ENCODE measurements at regions not wholly inside any gene's neighbourhood (a gene's known extent, or its start where the extent isn't known, plus 50 kb on each side); places are given as distances from the start of the nearest gene placed in this dataset.

DNA sequence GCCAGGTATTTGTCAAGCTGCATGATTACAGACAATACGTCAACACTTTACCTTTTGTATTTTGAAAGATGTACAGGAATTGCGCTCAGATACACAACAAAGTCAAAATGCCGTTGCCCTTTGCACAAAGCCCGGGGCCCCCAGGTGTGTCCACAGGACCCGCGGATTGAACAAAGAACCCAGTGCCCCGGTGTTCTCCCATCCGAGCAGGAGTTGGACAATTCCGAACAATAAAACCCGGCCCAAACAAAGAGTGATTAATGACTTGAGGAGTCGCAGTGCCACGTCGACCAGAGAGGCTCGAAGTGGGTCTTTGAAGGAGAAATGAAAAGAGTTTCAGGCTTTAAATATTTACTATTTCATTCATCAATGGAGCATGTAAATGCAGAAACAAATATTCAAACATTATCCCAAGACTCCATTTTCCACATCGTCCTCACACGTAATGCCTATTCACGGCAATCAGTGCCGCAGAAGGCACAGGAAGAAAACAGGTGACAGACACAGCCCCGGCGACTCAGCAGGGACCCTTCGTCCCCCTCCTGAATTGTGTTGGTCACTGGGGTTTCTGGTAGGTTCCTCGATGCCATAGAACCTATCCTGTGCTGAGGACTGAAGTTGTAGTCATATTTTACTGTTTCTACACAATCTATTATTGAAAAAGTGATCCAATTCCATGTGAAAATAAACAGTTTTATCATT, 70.9 kb upstream of the MGMT start:
- Histone ChIP-seq H3K4me1 (no peaks in the 10 kb centered on the region), H3K27me3 (no peaks in the 10 kb centered on the region), H3K4me3 (no peak overlapping the region), H3K9me3 (no peaks in the 10 kb centered on the region), H3K36me3 (no peaks in the 10 kb centered on the region), H3K27ac (no peak overlapping the region)
- intact Hi-C loops (cut with DNase I): no loop called here
- DNase-seq (ENCODE audit: extremely low spot score in 2 of 2): peak in 1 of 2 donors; percentile 47
- TF ChIP-seq, protein P1, sequence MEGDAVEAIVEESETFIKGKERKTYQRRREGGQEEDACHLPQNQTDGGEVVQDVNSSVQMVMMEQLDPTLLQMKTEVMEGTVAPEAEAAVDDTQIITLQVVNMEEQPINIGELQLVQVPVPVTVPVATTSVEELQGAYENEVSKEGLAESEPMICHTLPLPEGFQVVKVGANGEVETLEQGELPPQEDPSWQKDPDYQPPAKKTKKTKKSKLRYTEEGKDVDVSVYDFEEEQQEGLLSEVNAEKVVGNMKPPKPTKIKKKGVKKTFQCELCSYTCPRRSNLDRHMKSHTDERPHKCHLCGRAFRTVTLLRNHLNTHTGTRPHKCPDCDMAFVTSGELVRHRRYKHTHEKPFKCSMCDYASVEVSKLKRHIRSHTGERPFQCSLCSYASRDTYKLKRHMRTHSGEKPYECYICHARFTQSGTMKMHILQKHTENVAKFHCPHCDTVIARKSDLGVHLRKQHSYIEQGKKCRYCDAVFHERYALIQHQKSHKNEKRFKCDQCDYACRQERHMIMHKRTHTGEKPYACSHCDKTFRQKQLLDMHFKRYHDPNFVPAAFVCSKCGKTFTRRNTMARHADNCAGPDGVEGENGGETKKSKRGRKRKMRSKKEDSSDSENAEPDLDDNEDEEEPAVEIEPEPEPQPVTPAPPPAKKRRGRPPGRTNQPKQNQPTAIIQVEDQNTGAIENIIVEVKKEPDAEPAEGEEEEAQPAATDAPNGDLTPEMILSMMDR (IDR thresholded peaks at IDR 0.05): no peak
- no peak for TF ChIP-seq POLR2A (IDR thresholded peaks at IDR 0.05)

- no peaks in the 10 kb centered on the region for H3K9me3 ChIP-seq
Observed at GRCh38 chr10:129397198-129397974, 69.7 kb upstream of the MGMT start.

DNA sequence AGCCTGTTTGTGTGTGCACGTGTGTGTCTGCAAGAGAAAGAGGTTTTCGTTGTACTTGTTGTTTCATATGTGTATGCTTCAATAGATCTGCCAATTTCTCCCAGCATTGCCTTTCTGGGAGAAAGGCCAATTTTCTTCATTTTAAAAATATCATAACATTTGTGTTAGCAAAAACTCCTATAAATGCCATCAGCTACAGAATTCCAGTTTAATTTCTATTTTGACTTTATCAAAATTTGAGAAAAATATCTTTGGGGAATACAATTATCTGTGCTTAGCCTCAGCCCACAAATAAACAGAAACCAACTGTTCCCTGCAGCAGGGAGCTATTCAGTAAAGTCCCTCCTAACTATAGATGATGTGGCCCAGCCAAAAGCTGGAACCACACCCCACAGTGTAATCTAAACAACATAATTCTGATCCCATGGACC, 68.3 kb upstream of the MGMT start:
- Histone ChIP-seq H3K27ac (no peak overlapping the region), H3K9me3 (no peaks in the 10 kb centered on the region), H3K4me3 (no peak overlapping the region), H3K4me1 (no peaks in the 10 kb centered on the region), H3K27me3 (no peaks in the 10 kb centered on the region), H3K36me3 (no peaks in the 10 kb centered on the region)
- TF ChIP-seq, protein P1 (IDR thresholded peaks at IDR 0.05): no peak
- TF ChIP-seq POLR2AphosphoS5 (IDR thresholded peaks at IDR 0.05; ENCODE audit: insufficient read depth in 1 of 2, low read depth in 1 of 2): no peak
- TF ChIP-seq POLR2A (IDR thresholded peaks at IDR 0.05): no peak
- intact Hi-C loops (cut with DNase I): no loop called here
- peak in 1 of 2 donors; percentile 11 for DNase-seq (ENCODE audit: extremely low spot score in 2 of 2)

More at GRCh38 chr10:129397198-129397974, 69.7 kb upstream of the MGMT start:
- H3K27me3 ChIP-seq: no peaks in the 10 kb centered on the region
- H3K4me3 ChIP-seq: no peak overlapping the region
- H3K36me3 ChIP-seq: no peaks in the 10 kb centered on the region
- H3K27ac ChIP-seq: no peak overlapping the region
- intact Hi-C loops (cut with DNase I): no loop called here
- peak in 1 of 2 donors; percentile 80 for DNase-seq (ENCODE audit: extremely low spot score in 2 of 2)
- no peak for TF ChIP-seq POLR2AphosphoS5 (IDR thresholded peaks at IDR 0.05; ENCODE audit: insufficient read depth in 1 of 2, low read depth in 1 of 2)
- TF ChIP-seq, protein P1 (IDR thresholded peaks at IDR 0.05): no peak
- TF ChIP-seq POLR2A (IDR thresholded peaks at IDR 0.05): no peak
- H3K4me1 ChIP-seq: no peaks in the 10 kb centered on the region

- intact Hi-C loops (cut with DNase I): no loop called here
- Histone ChIP-seq H3K4me3 (no peak overlapping the region), H3K36me3 (no peaks in the 10 kb centered on the region), H3K4me1 (no peaks in the 10 kb centered on the region), H3K27ac (no peak overlapping the region), H3K9me3 (no peaks in the 10 kb centered on the region), H3K27me3 (no peaks in the 10 kb centered on the region)
- no peak for DNase-seq (ENCODE audit: extremely low spot score in 2 of 2)
- TF ChIP-seq POLR2AphosphoS5 (IDR thresholded peaks at IDR 0.05; ENCODE audit: insufficient read depth in 1 of 2, low read depth in 1 of 2) (no peak), POLR2A (IDR thresholded peaks at IDR 0.05) (no peak)
- TF ChIP-seq, protein P1 (IDR thresholded peaks at IDR 0.05): no peak
Observed at GRCh38 chr10:129400426-129400825, 66.6 kb upstream of the MGMT start.

- TF ChIP-seq, protein P1 (IDR thresholded peaks at IDR 0.05): no peak
- TF ChIP-seq POLR2A (IDR thresholded peaks at IDR 0.05) (no peak), POLR2AphosphoS5 (IDR thresholded peaks at IDR 0.05; ENCODE audit: insufficient read depth in 1 of 2, low read depth in 1 of 2) (no peak)
- Histone ChIP-seq H3K27ac (no peak overlapping the region), H3K4me3 (no peak overlapping the region), H3K4me1 (no peaks in the 10 kb centered on the region), H3K9me3 (no peaks in the 10 kb centered on the region), H3K36me3 (no peaks in the 10 kb centered on the region), H3K27me3 (no peaks in the 10 kb centered on the region)
- intact Hi-C loops (cut with DNase I): no loop called here
- no peak for DNase-seq (ENCODE audit: extremely low spot score in 2 of 2)
Observed at GRCh38 chr10:129402459-129402858, 64.6 kb upstream of the MGMT start.
